OCI-LY3 (cell line): ENCODE measurements at regions not wholly inside any gene's neighbourhood (a gene's known extent, or its start where the extent isn't known, plus 50 kb on each side); places are given as distances from the start of the nearest gene placed in this dataset.

Experiments
- H2AFZ ChIP-seq: fragments of 200-600, 300-600 bp; shearing (Covaris generic); 2 replicates; pipeline ENCODE4 v1.6.0; 2014; ENCODE audit warnings: antibody characterized with exemption, low read depth, low read length
- H3K27ac ChIP-seq: fragments of 200-600, 300-600 bp; sonication (generic); 2 replicates; pipeline ENCODE4 v1.5.1; 2014; ENCODE audit warnings: mild to moderate bottlenecking, low read length, moderate library complexity, mixed read lengths
- H3K27me3 ChIP-seq: fragments of 200-600, 300-600 bp; sonication (generic); 2 replicates; pipeline ENCODE4 v1.6.1; 2014; ENCODE audit warnings: low read depth, low read length, mixed read lengths
- H3K36me3 ChIP-seq: fragments of 200-600, 300-600 bp; sonication (generic); replicated peaks from 2 replicates; pipeline ENCODE3; 2014; ENCODE audit warnings: low read depth, low read length, mixed read lengths
- H3K4me1 ChIP-seq: fragments of 300-600, 200-600 bp; sonication (generic); 2 replicates; pipeline ENCODE4 v1.6.1; 2014; ENCODE audit warnings: low read length, mixed read lengths
- H3K4me2 ChIP-seq: fragments of 200-600, 300-600 bp; sonication (generic); 2 replicates; pipeline ENCODE4 v1.6.1; 2014; ENCODE audit warnings: low read length, mixed read lengths
- H3K4me3 ChIP-seq: fragments of 300-600, 200-600 bp; sonication (generic); 2 replicates; pipeline ENCODE4 v1.5.1; 2014; ENCODE audit warnings: antibody characterized with exemption, mild to moderate bottlenecking, low read length, moderate library complexity
- H3K79me2 ChIP-seq: fragments of 300-600, 200-600 bp; shearing (Covaris generic); 2 replicates; pipeline ENCODE4 v1.6.1; 2014; ENCODE audit warnings: mild to moderate bottlenecking, low read length, mixed read lengths
- H3K9ac ChIP-seq: fragments of 300-600, 200-600 bp; shearing (Covaris generic); 2 replicates; pipeline ENCODE4 v1.6.0; 2014; ENCODE audit warnings: mild to moderate bottlenecking, low read length, moderate library complexity
- H3K9me3 ChIP-seq: fragments of 200-600, 300-600 bp; shearing (Covaris generic); 2 replicates; pipeline ENCODE4 v1.6.1; 2014; ENCODE audit warnings: low read length, mixed read lengths; ENCODE audit not compliant: insufficient read depth
- H4K20me1 ChIP-seq: fragments of 200-600, 300-600 bp; sonication (generic); 2 replicates; pipeline ENCODE4 v1.6.1; 2016; ENCODE audit warnings: low read length, mixed read lengths; ENCODE audit not compliant: insufficient read depth
- CTCF ChIP-seq: fragments of 200-600, 300-600 bp; sonication (generic); IDR thresholded peaks from 2 replicates; pipeline ENCODE4 v1.5.1; 2014; ENCODE audit warnings: antibody characterized with exemption, low read length, low read depth
- EZH2phosphoT487 ChIP-seq: fragments of 200-600 bp; shearing (Covaris generic); IDR thresholded peaks from 2 replicates; pipeline ENCODE4 v1.6.1; 2018; ENCODE audit warnings: antibody characterized with exemption, mixed run types, low read depth

- Histone ChIP-seq H3K27me3 (no peaks in the 10 kb centered on the region), H3K27ac (no peak overlapping the region), H3K79me2 (no peaks in the 10 kb centered on the region), H3K9ac (no peak overlapping the region), H3K36me3 (no peaks in the 10 kb centered on the region), H2AFZ (no peak overlapping the region), H3K4me1 (no peaks in the 10 kb centered on the region), H3K4me3 (no peak overlapping the region), H4K20me1 (no peaks in the 10 kb centered on the region), H3K4me2 (no peak overlapping the region), H3K9me3 (no peaks in the 10 kb centered on the region; the same call in 1 of the 2 replicates)
- TF ChIP-seq EZH2phosphoT487: no peak
These were observed 294.1 kb downstream of the SIPA1L2 start for GRCh38 chr1:232335741-232336293.

GRCh38 chr1:232335261-232335660, 294.7 kb downstream of the SIPA1L2 start:
- Histone ChIP-seq H3K9ac (no peak overlapping the region), H3K79me2 (no peaks in the 10 kb centered on the region)

DNA sequence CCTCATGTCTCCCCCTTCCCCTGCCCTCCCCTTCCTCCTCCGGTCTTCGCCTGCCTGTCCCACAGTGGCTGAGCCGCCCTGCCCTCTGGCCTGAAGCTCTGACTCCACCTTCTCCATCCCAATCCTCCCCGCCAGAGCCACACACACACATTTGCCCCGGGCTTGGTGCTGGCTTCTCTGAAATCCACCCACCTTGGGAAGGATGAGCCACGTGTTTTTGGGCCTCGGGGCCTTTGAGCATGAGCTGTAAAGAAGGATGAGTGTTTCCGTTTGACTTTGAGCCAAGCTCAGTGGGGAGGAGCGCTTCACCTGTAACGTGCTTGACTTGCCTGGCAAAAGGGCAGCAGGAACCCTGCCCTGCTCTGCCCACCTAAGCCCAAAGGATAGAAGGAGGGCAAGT, 295.1 kb downstream of the SIPA1L2 start:
- no peak overlapping the region for H2AFZ ChIP-seq

More at GRCh38 chr1:232335261-232335660, 294.7 kb downstream of the SIPA1L2 start:
- no peaks in the 10 kb centered on the region for H3K36me3 ChIP-seq
- H3K27me3 ChIP-seq: no peaks in the 10 kb centered on the region
- H3K27ac ChIP-seq: no peak overlapping the region
- no peaks in the 10 kb centered on the region; the same call in 1 of the 2 replicates for H3K9me3 ChIP-seq
- no peak overlapping the region for H3K4me3 ChIP-seq
- no peaks in the 10 kb centered on the region for H3K4me1 ChIP-seq
- no peak for TF ChIP-seq CTCF
- no peak for TF ChIP-seq EZH2phosphoT487
- H4K20me1 ChIP-seq: no peaks in the 10 kb centered on the region
- no peak overlapping the region for H2AFZ ChIP-seq
- H3K4me2 ChIP-seq: no peak overlapping the region

DNA sequence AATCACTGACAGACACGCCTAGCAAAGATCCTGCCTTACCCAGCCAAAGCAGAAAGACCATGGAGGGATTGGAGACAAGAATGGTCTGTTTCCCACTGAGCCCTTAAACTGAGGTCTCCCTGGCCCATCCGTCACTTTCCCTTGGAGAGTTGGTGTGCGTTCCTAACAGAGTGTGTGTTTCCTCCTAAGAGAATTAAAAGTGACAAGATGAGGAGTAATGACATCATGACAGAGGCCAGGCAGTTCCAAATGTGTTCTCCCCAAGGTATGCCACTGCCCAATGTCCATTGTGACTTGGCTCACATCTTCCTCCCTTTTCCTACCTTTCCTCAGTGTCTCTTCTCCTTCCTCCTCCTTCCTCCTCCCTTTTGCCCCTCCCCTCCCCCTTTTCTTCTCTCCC, 295.7 kb downstream of the SIPA1L2 start:
- TF ChIP-seq EZH2phosphoT487: no peak
- TF ChIP-seq CTCF: no peak

More for the DNA sequence above, 295.1 kb downstream of the SIPA1L2 start:
- H3K4me3 ChIP-seq: no peak overlapping the region
- no peaks in the 10 kb centered on the region for H3K4me1 ChIP-seq
- H3K27me3 ChIP-seq: no peaks in the 10 kb centered on the region
- H3K36me3 ChIP-seq: no peaks in the 10 kb centered on the region
- no peak overlapping the region for H3K27ac ChIP-seq
- H3K79me2 ChIP-seq: no peaks in the 10 kb centered on the region
- no peak for TF ChIP-seq EZH2phosphoT487
- no peak for TF ChIP-seq CTCF
- H3K4me2 ChIP-seq: no peak overlapping the region
- no peak overlapping the region for H3K9ac ChIP-seq
- H3K9me3 ChIP-seq: no peaks in the 10 kb centered on the region; the same call in 1 of the 2 replicates
- no peaks in the 10 kb centered on the region for H4K20me1 ChIP-seq

More for the DNA sequence above, 295.7 kb downstream of the SIPA1L2 start:
- H4K20me1 ChIP-seq: no peaks in the 10 kb centered on the region
- no peaks in the 10 kb centered on the region for H3K36me3 ChIP-seq
- H3K79me2 ChIP-seq: no peaks in the 10 kb centered on the region
- no peak overlapping the region for H2AFZ ChIP-seq
- H3K9me3 ChIP-seq: no peaks in the 10 kb centered on the region; the same call in 1 of the 2 replicates
- H3K4me3 ChIP-seq: no peak overlapping the region
- H3K4me2 ChIP-seq: no peak overlapping the region
- no peaks in the 10 kb centered on the region for H3K4me1 ChIP-seq
- H3K27ac ChIP-seq: no peak overlapping the region
- no peaks in the 10 kb centered on the region for H3K27me3 ChIP-seq
- H3K9ac ChIP-seq: no peak overlapping the region
